ENCODE measurements at regions not wholly inside any gene's neighbourhood (a gene's known extent, or its start where the extent isn't known, plus 50 kb on each side); places are given as distances from the start of the nearest gene placed in this dataset.

- Histone ChIP-seq H2AFZ (ENCODE audit: low read length) (no peak overlapping the region), H3K27ac (ENCODE audit: low read length) (no peak overlapping the region), H3K4me2 (ENCODE audit: low read depth, low read length, poor library complexity, severe bottlenecking) (no peak overlapping the region), H3K4me3 (ENCODE audit: low read length) (no peak overlapping the region), H4K20me1 (ENCODE audit: insufficient read depth, low read depth, low read length) (no peaks in the 10 kb centered on the region), H3K27me3 (ENCODE audit: low read length) (no peaks in the 10 kb centered on the region), H3K9me2 (replicated peaks; ENCODE audit: insufficient read depth, low read length) (no peaks in the 10 kb centered on the region), H3K9me3 (ENCODE audit: low read length) (no peaks in the 10 kb centered on the region), H3K9ac (ENCODE audit: low read length) (no peak overlapping the region), H3K4me1 (ENCODE audit: low read length) (no peaks in the 10 kb centered on the region), H3K36me3 (ENCODE audit: insufficient read depth, low read length) (no peaks in the 10 kb centered on the region), H3K79me2 (ENCODE audit: low read length) (no peaks in the 10 kb centered on the region)
- no peak for DNase-seq
Measured at GRCh38 chr4:75370576-75370975, 143.6 kb downstream of the RCHY1 start.

- no peaks in the 10 kb centered on the region for H3K4me1 ChIP-seq (ENCODE audit: low read length)
- H3K79me2 ChIP-seq (ENCODE audit: low read length), result no peaks in the 10 kb centered on the region
- no peak overlapping the region for H3K4me3 ChIP-seq (ENCODE audit: low read length)
- no peaks in the 10 kb centered on the region for H3K9me3 ChIP-seq (ENCODE audit: low read length)
- no peak overlapping the region for H3K27ac ChIP-seq (ENCODE audit: low read length)
- H3K9ac ChIP-seq (ENCODE audit: low read length), result no peak overlapping the region
- no peaks in the 10 kb centered on the region for H3K9me2 ChIP-seq (replicated peaks; ENCODE audit: insufficient read depth, low read length)
- no peaks in the 10 kb centered on the region for H3K36me3 ChIP-seq (ENCODE audit: insufficient read depth, low read length)
- H2AFZ ChIP-seq (ENCODE audit: low read length), result no peak overlapping the region
- no peak for DNase-seq
- H4K20me1 ChIP-seq (ENCODE audit: insufficient read depth, low read depth, low read length), result no peaks in the 10 kb centered on the region
- no peaks in the 10 kb centered on the region for H3K27me3 ChIP-seq (ENCODE audit: low read length)
- no peak overlapping the region for H3K4me2 ChIP-seq (ENCODE audit: low read depth, low read length, poor library complexity, severe bottlenecking)
Measured at GRCh38 chr4:75345423-75345822, 168.8 kb downstream of the RCHY1 start.

DNA sequence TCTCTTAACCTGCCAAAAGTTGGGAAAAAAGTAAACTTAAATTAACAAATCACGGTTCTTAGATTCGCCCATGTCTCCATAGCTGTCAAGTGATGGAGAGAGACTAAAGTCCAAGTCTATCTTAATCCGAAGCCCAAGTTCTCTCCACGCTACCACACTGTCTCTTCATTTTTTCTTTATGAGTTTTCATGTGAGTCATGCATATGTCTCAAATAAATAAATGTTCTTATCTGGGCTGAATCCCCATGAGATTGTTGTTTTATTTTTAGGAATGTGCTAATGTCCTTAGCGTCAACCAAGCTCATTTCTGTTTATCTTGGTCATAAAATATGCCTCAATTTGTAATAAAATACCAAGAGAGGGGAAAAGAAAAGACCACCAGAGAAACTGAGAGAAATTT, 169.3 kb downstream of the RCHY1 start:
- Histone ChIP-seq H3K9me2 (replicated peaks; ENCODE audit: insufficient read depth, low read length) (no peaks in the 10 kb centered on the region), H3K4me3 (ENCODE audit: low read length) (no peak overlapping the region), H3K4me2 (ENCODE audit: low read depth, low read length, poor library complexity, severe bottlenecking) (no peak overlapping the region), H2AFZ (ENCODE audit: low read length) (no peak overlapping the region), H3K27me3 (ENCODE audit: low read length) (no peaks in the 10 kb centered on the region), H3K4me1 (ENCODE audit: low read length) (no peaks in the 10 kb centered on the region), H4K20me1 (ENCODE audit: insufficient read depth, low read depth, low read length) (no peaks in the 10 kb centered on the region), H3K9ac (ENCODE audit: low read length) (no peak overlapping the region), H3K9me3 (ENCODE audit: low read length) (no peaks in the 10 kb centered on the region), H3K79me2 (ENCODE audit: low read length) (no peaks in the 10 kb centered on the region), H3K36me3 (ENCODE audit: insufficient read depth, low read length) (no peaks in the 10 kb centered on the region), H3K27ac (ENCODE audit: low read length) (no peak overlapping the region)
- no peak for DNase-seq

DNA sequence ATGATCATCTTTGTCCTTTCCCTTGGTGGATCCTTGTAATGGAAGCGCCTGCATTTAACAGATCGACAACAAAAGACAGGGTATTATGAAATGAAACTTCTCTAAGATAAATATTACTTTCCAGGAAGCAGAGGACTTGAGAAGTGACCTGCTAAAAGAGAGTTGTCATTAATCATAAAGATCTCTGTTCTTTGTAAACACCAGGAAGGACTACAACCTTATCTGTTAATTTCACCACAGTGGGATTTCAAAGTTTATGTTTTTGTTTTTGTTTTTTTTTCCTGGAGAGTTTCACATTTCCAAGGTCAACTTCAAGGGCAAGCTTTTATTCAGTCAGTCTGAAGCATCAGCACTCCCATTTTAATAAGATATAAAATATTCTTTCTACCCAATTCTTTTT, 170.9 kb downstream of the RCHY1 start:
- Histone ChIP-seq H3K4me2 (ENCODE audit: low read depth, low read length, poor library complexity, severe bottlenecking) (no peak overlapping the region), H4K20me1 (ENCODE audit: insufficient read depth, low read depth, low read length) (no peaks in the 10 kb centered on the region), H3K9ac (ENCODE audit: low read length) (no peak overlapping the region), H3K27ac (ENCODE audit: low read length) (no peak overlapping the region), H3K9me3 (ENCODE audit: low read length) (no peaks in the 10 kb centered on the region), H3K79me2 (ENCODE audit: low read length) (no peaks in the 10 kb centered on the region), H3K27me3 (ENCODE audit: low read length) (no peaks in the 10 kb centered on the region), H2AFZ (ENCODE audit: low read length) (no peak overlapping the region), H3K4me3 (ENCODE audit: low read length) (no peak overlapping the region), H3K36me3 (ENCODE audit: insufficient read depth, low read length) (no peaks in the 10 kb centered on the region), H3K9me2 (replicated peaks; ENCODE audit: insufficient read depth, low read length) (no peaks in the 10 kb centered on the region), H3K4me1 (ENCODE audit: low read length) (no peaks in the 10 kb centered on the region)
- no peak for DNase-seq

DNA sequence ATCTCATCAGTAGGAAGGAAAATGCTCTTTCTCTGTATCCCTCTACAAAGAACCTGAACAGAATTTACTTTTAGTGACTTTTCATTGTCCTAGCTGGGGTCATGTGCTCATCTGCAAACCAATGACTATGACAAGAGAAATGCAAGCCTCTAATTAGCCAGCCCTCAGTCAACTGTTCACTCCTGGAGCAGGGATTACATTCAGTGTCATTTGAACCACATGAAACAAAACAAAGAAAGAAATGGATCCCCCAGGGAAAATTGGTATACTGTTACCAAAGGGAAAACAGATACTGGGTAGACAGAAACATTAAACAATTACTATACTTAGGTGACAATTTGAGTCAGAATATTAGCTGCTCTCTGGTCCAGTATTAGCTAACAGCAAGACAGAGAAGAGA, 173.6 kb downstream of the RCHY1 start:
- Histone ChIP-seq H3K36me3 (ENCODE audit: insufficient read depth, low read length) (no peaks in the 10 kb centered on the region), H3K27me3 (ENCODE audit: low read length) (no peaks in the 10 kb centered on the region), H3K27ac (ENCODE audit: low read length) (no peak overlapping the region), H2AFZ (ENCODE audit: low read length) (no peak overlapping the region), H3K79me2 (ENCODE audit: low read length) (no peaks in the 10 kb centered on the region), H4K20me1 (ENCODE audit: insufficient read depth, low read depth, low read length) (no peaks in the 10 kb centered on the region), H3K9me3 (ENCODE audit: low read length) (no peaks in the 10 kb centered on the region), H3K9me2 (replicated peaks; ENCODE audit: insufficient read depth, low read length) (no peaks in the 10 kb centered on the region), H3K4me3 (ENCODE audit: low read length) (no peak overlapping the region), H3K9ac (ENCODE audit: low read length) (no peak overlapping the region), H3K4me2 (ENCODE audit: low read depth, low read length, poor library complexity, severe bottlenecking) (no peak overlapping the region), H3K4me1 (ENCODE audit: low read length) (no peaks in the 10 kb centered on the region)
- DNase-seq, result no peak

- Histone ChIP-seq H3K9me3 (ENCODE audit: low read length) (no peaks in the 10 kb centered on the region), H3K4me1 (ENCODE audit: low read length) (no peaks in the 10 kb centered on the region), H3K9me2 (replicated peaks; ENCODE audit: insufficient read depth, low read length) (no peaks in the 10 kb centered on the region), H3K4me3 (ENCODE audit: low read length) (no peak overlapping the region), H3K27me3 (ENCODE audit: low read length) (no peaks in the 10 kb centered on the region), H3K9ac (ENCODE audit: low read length) (no peak overlapping the region), H4K20me1 (ENCODE audit: insufficient read depth, low read depth, low read length) (no peaks in the 10 kb centered on the region), H2AFZ (ENCODE audit: low read length) (no peak overlapping the region), H3K36me3 (ENCODE audit: insufficient read depth, low read length) (no peaks in the 10 kb centered on the region), H3K27ac (ENCODE audit: low read length) (no peak overlapping the region), H3K79me2 (ENCODE audit: low read length) (no peaks in the 10 kb centered on the region), H3K4me2 (ENCODE audit: low read depth, low read length, poor library complexity, severe bottlenecking) (no peak overlapping the region)
- DNase-seq, result no peak
Measured at GRCh38 chr4:75338352-75338880, 175.8 kb downstream of the RCHY1 start.

DNA sequence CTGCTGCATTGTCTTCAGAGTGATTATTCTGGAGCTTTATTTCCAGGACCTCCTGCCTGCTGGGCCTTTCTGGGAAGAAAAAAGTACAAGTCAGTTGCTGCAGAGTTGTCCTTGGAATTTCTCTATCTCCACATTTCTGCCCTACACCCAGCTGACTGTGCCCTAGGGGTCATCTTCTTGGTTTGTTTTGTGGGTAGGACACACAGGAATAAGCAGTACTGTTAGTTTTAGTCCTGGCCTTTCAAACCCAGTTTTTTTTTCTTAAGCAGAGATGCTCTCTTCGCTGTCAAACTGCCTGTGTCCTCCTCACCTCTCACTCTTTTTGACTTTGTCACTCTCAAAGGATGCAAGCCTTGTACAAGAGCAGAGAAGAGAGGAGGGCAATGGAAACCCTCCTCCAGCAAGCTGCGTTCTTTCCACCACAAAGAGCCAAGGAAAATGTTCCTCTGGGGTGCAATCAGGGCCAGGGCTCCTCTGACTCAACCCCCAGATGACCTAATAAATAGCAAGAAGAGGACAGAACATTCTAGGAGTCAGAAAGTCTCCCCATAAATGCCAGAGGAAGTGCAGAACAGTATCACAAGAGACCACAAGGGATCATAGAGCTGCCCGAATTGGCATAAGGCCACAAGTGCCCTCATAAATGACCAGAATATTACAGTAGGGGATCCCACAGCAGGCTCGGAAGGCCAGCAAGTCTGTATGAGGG, 186.2 kb downstream of the RCHY1 start:
- no peaks in the 10 kb centered on the region for H3K27me3 ChIP-seq (ENCODE audit: low read length)
- H3K9me3 ChIP-seq (ENCODE audit: low read length), result no peaks in the 10 kb centered on the region
- DNase-seq, result no peak
- H3K79me2 ChIP-seq (ENCODE audit: low read length), result no peaks in the 10 kb centered on the region
- H3K9ac ChIP-seq (ENCODE audit: low read length), result no peak overlapping the region
- no peak overlapping the region for H3K4me2 ChIP-seq (ENCODE audit: low read depth, low read length, poor library complexity, severe bottlenecking)
- no peaks in the 10 kb centered on the region for H3K9me2 ChIP-seq (replicated peaks; ENCODE audit: insufficient read depth, low read length)
- H3K4me1 ChIP-seq (ENCODE audit: low read length), result no peaks in the 10 kb centered on the region
- no peaks in the 10 kb centered on the region for H3K36me3 ChIP-seq (ENCODE audit: insufficient read depth, low read length)
- no peak overlapping the region for H2AFZ ChIP-seq (ENCODE audit: low read length)
- H4K20me1 ChIP-seq (ENCODE audit: insufficient read depth, low read depth, low read length), result no peaks in the 10 kb centered on the region
- H3K27ac ChIP-seq (ENCODE audit: low read length), result no peak overlapping the region
- H3K4me3 ChIP-seq (ENCODE audit: low read length), result no peak overlapping the region

GRCh38 chr4:75325318-75325979, 188.8 kb downstream of the RCHY1 start:
- Histone ChIP-seq H4K20me1 (ENCODE audit: insufficient read depth, low read depth, low read length) (no peaks in the 10 kb centered on the region), H3K27me3 (ENCODE audit: low read length) (no peaks in the 10 kb centered on the region), H3K36me3 (ENCODE audit: insufficient read depth, low read length) (no peaks in the 10 kb centered on the region), H3K4me1 (ENCODE audit: low read length) (no peaks in the 10 kb centered on the region), H2AFZ (ENCODE audit: low read length) (no peak overlapping the region), H3K9me2 (replicated peaks; ENCODE audit: insufficient read depth, low read length) (no peaks in the 10 kb centered on the region), H3K4me2 (ENCODE audit: low read depth, low read length, poor library complexity, severe bottlenecking) (no peak overlapping the region), H3K9ac (ENCODE audit: low read length) (no peak overlapping the region), H3K9me3 (ENCODE audit: low read length) (no peaks in the 10 kb centered on the region), H3K79me2 (ENCODE audit: low read length) (no peaks in the 10 kb centered on the region), H3K4me3 (ENCODE audit: low read length) (no peak overlapping the region), H3K27ac (ENCODE audit: low read length) (no peak overlapping the region)
- no peak for DNase-seq
